ENCODE measurements at regions not wholly inside any gene's neighbourhood (a gene's known extent, or its start where the extent isn't known, plus 50 kb on each side); places are given as distances from the start of the nearest gene placed in this dataset.

DNA sequence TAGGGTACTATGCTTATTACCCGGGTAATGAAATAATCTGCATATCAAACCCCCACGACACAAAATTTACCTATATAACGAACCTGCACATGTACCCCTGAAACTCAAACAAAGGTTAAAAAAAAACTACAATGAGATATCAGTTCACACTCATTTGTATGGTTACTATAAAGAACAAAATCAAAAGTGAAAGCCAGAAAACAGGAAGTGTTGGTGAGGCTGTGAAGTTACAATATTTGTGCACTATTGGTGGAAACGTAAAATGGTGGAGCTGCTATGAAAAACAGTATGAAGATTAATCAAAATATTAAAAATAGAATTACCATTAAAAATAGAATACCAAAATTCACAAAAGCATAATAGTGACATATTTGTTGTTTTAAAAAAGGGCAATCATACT, 128.9 kb downstream of the ZIC1 start:
- no peaks in the 10 kb centered on the region for H3K36me3 Mint-ChIP-seq (ENCODE audit: low read depth)
- no peaks in the 10 kb centered on the region for H3K4me1 Mint-ChIP-seq
- ATAC-seq (replicated peaks): no peak
- peaks cover 20% of the 10 kb centered on the region for H3K9me3 Mint-ChIP-seq
- H3K4me3 Mint-ChIP-seq: no peak overlapping the region
- H3K27me3 Mint-ChIP-seq: no peaks in the 10 kb centered on the region
- H3K27ac Mint-ChIP-seq: no peak overlapping the region

GRCh38 chr3:147540921-147541320, 131.8 kb downstream of the ZIC1 start:
- Mint-ChIP-seq H3K27me3 (no peaks in the 10 kb centered on the region), H3K27ac (no peak overlapping the region), H3K36me3 (ENCODE audit: low read depth) (no peaks in the 10 kb centered on the region), H3K9me3 (peaks cover 13% of the 10 kb centered on the region), H3K4me3 (no peak overlapping the region), H3K4me1 (no peaks in the 10 kb centered on the region)
- ATAC-seq (replicated peaks): no peak

GRCh38 chr3:147544290-147544689, 135.1 kb downstream of the ZIC1 start:
- ATAC-seq (replicated peaks): no peak
- Mint-ChIP-seq H3K27ac (no peak overlapping the region), H3K36me3 (ENCODE audit: low read depth) (no peaks in the 10 kb centered on the region), H3K27me3 (no peaks in the 10 kb centered on the region), H3K9me3 (peaks cover 13% of the 10 kb centered on the region), H3K4me3 (no peak overlapping the region), H3K4me1 (no peaks in the 10 kb centered on the region)

DNA sequence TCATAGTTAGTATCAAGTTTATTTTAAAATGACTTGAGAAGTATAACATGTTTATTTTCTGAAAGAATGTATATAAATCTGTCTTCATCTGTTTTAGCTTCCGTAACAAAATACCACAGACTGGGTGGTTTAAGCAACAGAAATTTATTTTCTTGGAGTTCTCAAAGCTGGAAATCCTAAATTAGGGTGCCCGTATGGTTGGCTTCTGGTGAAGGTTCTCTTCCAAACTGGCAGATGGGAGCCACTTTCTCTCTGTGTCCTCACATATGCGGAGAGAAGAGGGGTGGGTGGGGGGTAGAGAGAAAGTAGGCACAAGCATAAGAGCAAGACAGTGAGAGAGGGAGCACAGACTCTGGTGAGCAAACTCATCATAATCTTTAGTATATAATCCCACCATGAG, 142.3 kb downstream of the ZIC1 start:
- Mint-ChIP-seq H3K27ac (no peak overlapping the region), H3K4me3 (no peak overlapping the region), H3K4me1 (no peaks in the 10 kb centered on the region), H3K27me3 (no peaks in the 10 kb centered on the region), H3K36me3 (ENCODE audit: low read depth) (no peaks in the 10 kb centered on the region), H3K9me3 (peaks cover 11% of the 10 kb centered on the region)
- no peak for ATAC-seq (replicated peaks)

GRCh38 chr3:147554332-147554731, 145.2 kb downstream of the ZIC1 start:
- Mint-ChIP-seq H3K4me1 (no peaks in the 10 kb centered on the region), H3K27ac (no peak overlapping the region), H3K36me3 (ENCODE audit: low read depth) (no peaks in the 10 kb centered on the region), H3K9me3 (peaks cover 11% of the 10 kb centered on the region), H3K4me3 (no peak overlapping the region), H3K27me3 (no peaks in the 10 kb centered on the region)
- no peak for ATAC-seq (replicated peaks)

DNA sequence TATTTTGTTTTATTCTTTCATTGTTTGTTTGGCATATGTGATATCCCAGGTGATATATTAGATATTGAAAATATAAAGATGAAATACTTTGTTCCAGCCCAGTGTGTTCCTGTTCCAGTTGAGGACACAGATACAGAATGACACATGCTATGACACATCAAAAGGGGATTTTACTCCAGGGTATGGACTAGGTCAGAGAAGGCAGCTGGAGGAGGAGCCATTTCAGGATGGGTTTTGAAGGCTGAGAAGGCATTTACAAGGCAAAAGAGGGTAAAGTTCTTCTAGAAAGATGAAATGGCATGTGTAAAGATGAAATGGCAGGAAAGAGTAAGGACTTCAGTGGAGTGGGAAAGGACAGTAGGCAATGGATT, 163.8 kb downstream of the ZIC1 start:
- Mint-ChIP-seq H3K4me1 (no peaks in the 10 kb centered on the region), H3K27ac (no peak overlapping the region), H3K4me3 (no peak overlapping the region), H3K36me3 (ENCODE audit: low read depth) (no peaks in the 10 kb centered on the region), H3K9me3 (peaks cover 25% of the 10 kb centered on the region), H3K27me3 (no peaks in the 10 kb centered on the region)
- no peak for ATAC-seq (replicated peaks)

GRCh38 chr3:147574621-147575020, 165.5 kb downstream of the ZIC1 start:
- peaks cover 30% of the 10 kb centered on the region for H3K9me3 Mint-ChIP-seq
- no peak overlapping the region for H3K4me3 Mint-ChIP-seq
- ATAC-seq (replicated peaks): no peak
- H3K27ac Mint-ChIP-seq: no peak overlapping the region
- no peaks in the 10 kb centered on the region for H3K27me3 Mint-ChIP-seq
- no peaks in the 10 kb centered on the region for H3K36me3 Mint-ChIP-seq (ENCODE audit: low read depth)
- no peaks in the 10 kb centered on the region for H3K4me1 Mint-ChIP-seq

GRCh38 chr3:147575391-147575790, 166.2 kb downstream of the ZIC1 start:
- ATAC-seq (replicated peaks): no peak
- no peaks in the 10 kb centered on the region for H3K4me1 Mint-ChIP-seq
- H3K9me3 Mint-ChIP-seq: peaks cover 30% of the 10 kb centered on the region
- H3K27me3 Mint-ChIP-seq: no peaks in the 10 kb centered on the region
- no peak overlapping the region for H3K4me3 Mint-ChIP-seq
- no peak overlapping the region for H3K27ac Mint-ChIP-seq
- no peaks in the 10 kb centered on the region for H3K36me3 Mint-ChIP-seq (ENCODE audit: low read depth)

DNA sequence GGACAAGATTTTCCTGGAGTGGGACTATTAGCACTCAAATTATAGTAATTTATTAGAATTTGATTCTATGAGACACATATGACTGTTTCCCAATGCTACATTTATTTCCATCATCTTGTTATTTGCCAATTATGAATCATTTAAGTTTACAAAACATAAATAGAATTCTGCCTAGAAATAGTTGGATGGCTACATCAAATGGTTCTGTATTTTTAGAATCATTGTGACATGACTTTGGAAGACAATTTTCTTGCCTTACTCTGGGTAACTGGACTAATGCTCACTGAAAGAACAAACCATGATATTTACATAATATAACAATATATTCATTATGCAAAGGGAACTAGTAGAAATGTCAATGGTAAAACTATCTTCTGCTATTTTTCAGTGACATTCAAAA, 173.5 kb downstream of the ZIC1 start:
- Mint-ChIP-seq H3K4me1 (no peaks in the 10 kb centered on the region), H3K4me3 (no peak overlapping the region), H3K27ac (no peak overlapping the region), H3K36me3 (ENCODE audit: low read depth) (no peaks in the 10 kb centered on the region), H3K27me3 (no peaks in the 10 kb centered on the region), H3K9me3 (peaks cover 8% of the 10 kb centered on the region)
- no peak for ATAC-seq (replicated peaks)

DNA sequence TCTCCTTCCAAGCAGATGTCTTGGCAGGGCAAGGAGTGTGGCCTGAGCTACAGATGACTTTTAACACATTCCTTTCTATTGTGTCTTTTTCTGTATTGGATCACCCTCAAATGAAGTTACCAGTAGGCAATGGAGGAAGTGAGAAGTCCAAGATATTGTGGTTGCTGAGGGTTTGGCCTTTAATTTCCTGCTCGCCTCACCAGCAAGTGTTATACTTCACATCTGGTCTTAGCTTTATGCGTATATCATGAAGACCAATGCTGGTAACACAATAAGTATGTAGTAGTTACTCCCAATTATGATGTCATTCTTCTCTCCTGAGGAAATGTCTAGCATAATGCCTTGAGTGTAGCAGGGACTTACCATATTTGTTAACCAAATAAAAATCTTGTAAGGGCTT, 179.9 kb downstream of the ZIC1 start:
- no peak overlapping the region for H3K27ac Mint-ChIP-seq
- H3K9me3 Mint-ChIP-seq: peaks cover 5% of the 10 kb centered on the region
- no peaks in the 10 kb centered on the region for H3K36me3 Mint-ChIP-seq (ENCODE audit: low read depth)
- H3K27me3 Mint-ChIP-seq: no peaks in the 10 kb centered on the region
- H3K4me1 Mint-ChIP-seq: no peaks in the 10 kb centered on the region
- ATAC-seq (replicated peaks): no peak
- H3K4me3 Mint-ChIP-seq: no peak overlapping the region

GRCh38 chr3:147604136-147604535, 195.0 kb downstream of the ZIC1 start:
- no peaks in the 10 kb centered on the region for H3K27me3 Mint-ChIP-seq
- no peaks in the 10 kb centered on the region for H3K4me1 Mint-ChIP-seq
- no peaks in the 10 kb centered on the region for H3K36me3 Mint-ChIP-seq (ENCODE audit: low read depth)
- no peak for ATAC-seq (replicated peaks)
- H3K4me3 Mint-ChIP-seq: no peak overlapping the region
- peaks cover 15% of the 10 kb centered on the region for H3K9me3 Mint-ChIP-seq
- H3K27ac Mint-ChIP-seq: no peak overlapping the region

DNA sequence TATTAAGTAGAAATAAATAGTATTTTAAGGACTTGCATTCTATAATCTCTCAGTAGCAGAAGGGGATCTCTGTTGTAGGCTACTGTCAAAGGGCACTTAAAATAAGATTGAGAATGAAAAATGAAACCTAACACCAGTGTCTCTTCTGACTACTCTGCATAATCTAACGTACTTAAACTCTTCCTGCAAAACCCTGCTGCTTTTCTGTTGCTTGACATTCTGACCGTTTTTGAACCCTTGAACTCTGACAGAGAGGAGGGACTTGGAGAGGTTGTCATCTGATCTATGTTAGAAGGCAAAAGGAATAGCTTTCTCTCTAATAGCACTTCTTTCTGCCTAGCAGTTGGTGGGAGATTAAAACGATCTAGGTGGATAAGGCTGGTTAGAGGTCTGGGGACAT, 204.6 kb downstream of the ZIC1 start:
- no peak for ATAC-seq (replicated peaks)
- Mint-ChIP-seq H3K27ac (no peak overlapping the region), H3K4me3 (no peak overlapping the region), H3K9me3 (peaks cover 5% of the 10 kb centered on the region), H3K36me3 (ENCODE audit: low read depth) (no peaks in the 10 kb centered on the region), H3K4me1 (no peaks in the 10 kb centered on the region), H3K27me3 (no peaks in the 10 kb centered on the region)

DNA sequence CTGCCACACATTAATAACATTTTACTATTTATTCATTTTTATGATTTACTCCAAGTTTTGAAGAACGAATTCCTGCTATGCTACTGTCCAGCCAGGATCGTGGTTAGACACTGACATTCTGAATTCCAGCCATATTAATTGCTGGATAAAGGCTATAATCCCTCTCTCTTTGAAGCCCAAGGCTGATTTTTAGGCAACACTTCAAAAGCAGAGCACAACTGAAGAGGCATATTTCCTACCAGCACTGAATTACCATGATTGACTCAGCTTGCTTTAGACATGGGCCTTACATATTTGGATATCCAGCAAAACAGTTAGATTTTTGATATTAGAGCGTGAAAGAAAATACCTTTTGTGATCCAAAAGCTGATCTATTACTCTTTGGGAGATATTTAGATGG, 205.0 kb downstream of the ZIC1 start:
- Mint-ChIP-seq H3K4me3 (no peak overlapping the region), H3K4me1 (no peaks in the 10 kb centered on the region), H3K27ac (no peak overlapping the region), H3K36me3 (ENCODE audit: low read depth) (no peaks in the 10 kb centered on the region), H3K9me3 (peaks cover 5% of the 10 kb centered on the region), H3K27me3 (no peaks in the 10 kb centered on the region)
- ATAC-seq (replicated peaks): no peak

GRCh38 chr3:147615035-147615434, 205.9 kb downstream of the ZIC1 start:
- no peak overlapping the region for H3K27ac Mint-ChIP-seq
- H3K36me3 Mint-ChIP-seq (ENCODE audit: low read depth): no peaks in the 10 kb centered on the region
- no peak for ATAC-seq (replicated peaks)
- H3K9me3 Mint-ChIP-seq: peaks cover 5% of the 10 kb centered on the region
- H3K4me3 Mint-ChIP-seq: no peak overlapping the region
- H3K4me1 Mint-ChIP-seq: no peaks in the 10 kb centered on the region
- no peaks in the 10 kb centered on the region for H3K27me3 Mint-ChIP-seq

DNA sequence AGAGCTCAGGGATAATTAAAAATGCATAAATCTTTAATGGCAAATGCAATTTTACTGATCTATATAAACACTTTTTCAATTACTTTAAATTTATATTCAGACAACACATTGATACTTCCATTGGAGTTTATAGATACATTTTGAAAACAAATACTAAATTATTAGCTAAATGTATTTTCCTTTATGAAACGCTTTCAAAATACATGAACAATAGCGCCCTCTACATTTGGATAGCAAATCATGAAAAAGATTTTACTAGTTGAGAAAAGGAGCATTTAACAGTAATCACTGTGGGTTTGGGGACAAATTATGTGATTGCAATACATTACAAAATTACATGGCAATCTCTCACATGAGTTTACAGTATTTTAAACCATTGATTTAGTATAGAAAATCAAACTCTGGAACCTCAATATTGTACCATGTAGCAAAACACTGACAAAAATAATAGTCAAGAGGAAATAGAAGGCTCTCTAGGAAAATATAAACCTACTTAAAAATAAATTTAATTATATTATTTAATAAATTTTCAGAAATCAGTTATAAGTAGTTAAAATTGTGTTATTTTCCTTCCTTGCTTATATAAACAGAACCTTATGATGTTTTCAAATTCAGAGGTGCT, 207.9 kb downstream of the ZIC1 start:
- Mint-ChIP-seq H3K27me3 (no peaks in the 10 kb centered on the region), H3K4me1 (no peaks in the 10 kb centered on the region), H3K4me3 (no peak overlapping the region), H3K9me3 (no peaks in the 10 kb centered on the region), H3K27ac (no peak overlapping the region), H3K36me3 (ENCODE audit: low read depth) (no peaks in the 10 kb centered on the region)
- no peak for ATAC-seq (replicated peaks)

DNA sequence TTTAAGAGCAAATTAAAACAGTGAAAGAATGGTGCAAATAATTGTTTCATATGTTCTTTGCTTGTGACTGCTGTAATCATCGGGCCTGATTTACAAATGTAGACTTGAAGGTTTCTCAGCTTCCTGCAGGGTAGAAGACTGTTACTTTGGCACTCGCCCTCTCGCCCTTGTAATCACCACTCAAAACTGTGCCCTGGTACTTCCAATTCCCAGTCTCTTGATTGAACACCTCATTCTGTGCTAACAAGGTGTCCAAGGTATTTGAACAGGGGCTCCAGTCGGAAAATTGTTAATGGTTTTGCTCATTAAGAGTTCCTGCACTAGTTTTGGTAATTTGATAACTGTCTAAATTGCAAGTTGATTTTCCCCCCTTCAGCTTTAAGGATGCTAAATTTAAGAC, 209.5 kb downstream of the ZIC1 start:
- Mint-ChIP-seq H3K27me3 (no peaks in the 10 kb centered on the region), H3K27ac (no peak overlapping the region), H3K36me3 (ENCODE audit: low read depth) (no peaks in the 10 kb centered on the region), H3K4me3 (no peak overlapping the region), H3K4me1 (no peaks in the 10 kb centered on the region), H3K9me3 (peaks cover 7% of the 10 kb centered on the region)
- no peak for ATAC-seq (replicated peaks)

Data from activated T-helper 17 cell treated with anti-CD3 and anti-CD28 coated beads, Interleukin-2, amount 50 U/mL, for 72 hours (primary cell).